ENCODE measurements at regions not wholly inside any gene's neighbourhood (a gene's known extent, or its start where the extent isn't known, plus 50 kb on each side); places are given as distances from the start of the nearest gene placed in this dataset.

DNA sequence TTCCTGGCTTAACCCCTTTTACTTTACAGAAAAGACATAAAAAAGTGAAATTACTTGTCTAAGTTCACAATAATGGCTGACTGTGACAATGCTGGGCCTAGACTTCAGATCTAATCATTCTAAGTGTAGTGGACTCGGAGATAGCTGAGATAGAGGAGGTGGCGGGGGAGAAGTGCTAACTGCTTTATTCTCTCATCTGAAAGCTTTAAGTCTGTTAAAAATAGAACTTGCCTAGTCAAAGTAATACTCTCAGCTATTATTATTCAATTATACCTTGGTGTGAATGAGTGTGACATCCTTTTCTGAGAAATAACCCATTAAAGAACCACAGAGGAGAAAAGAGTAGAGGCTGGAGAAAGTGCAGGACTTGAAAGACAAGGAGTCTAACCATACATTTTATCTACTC, 96.1 kb upstream of the OLIG2 start:
- TF ChIP-seq EZH2 (IDR thresholded peaks at IDR 0.05) (no peak), POLR2AphosphoS5 (IDR thresholded peaks at IDR 0.05; ENCODE audit: borderline replicate concordance, low read depth, low read length) (no peak)

All from SK-N-MC (cell line).